GM12865 (cell line): ENCODE measurements at regions not wholly inside any gene's neighbourhood (a gene's known extent, or its start where the extent isn't known, plus 50 kb on each side); places are given as distances from the start of the nearest gene placed in this dataset.

Source experiments
- DNase-seq: peaks from one replicate; pipeline ENCODE4 v3.0.0; 2010; ENCODE audit warnings: low read depth
- H3K4me3 ChIP-seq: 2 replicates; pipeline ENCODE4 v1.5.1; 2011; ENCODE audit warnings: mild to moderate bottlenecking, low read depth, low read length, control low read depth
- CTCF ChIP-seq: IDR thresholded peaks from 2 replicates; pipeline ENCODE4 v1.5.1; 2011; ENCODE audit warnings: low read length, control low read depth, low read depth, inconsistent platforms; ENCODE audit not compliant: insufficient read depth; ENCODE audit errors: missing control alignments

- TF ChIP-seq CTCF, result no peak
- H3K4me3 ChIP-seq, result no peak overlapping the region
- DNase-seq, result no peak
These were observed 170.1 kb upstream of the INHBA start for GRCh38 chr7:41872966-41873365.

GRCh38 chr7:41870461-41871138, 167.7 kb upstream of the INHBA start:
- TF ChIP-seq CTCF, result no peak
- DNase-seq, result peak; percentile 30
- no peak overlapping the region for H3K4me3 ChIP-seq

GRCh38 chr7:41869997-41870396, 167.1 kb upstream of the INHBA start:
- DNase-seq, result peak; percentile 30
- TF ChIP-seq CTCF, result no peak
- H3K4me3 ChIP-seq, result no peak overlapping the region

- no peak for DNase-seq
- H3K4me3 ChIP-seq, result no peak overlapping the region
- no peak for TF ChIP-seq CTCF
These were observed 166.7 kb upstream of the INHBA start for GRCh38 chr7:41869596-41869995.

GRCh38 chr7:41869091-41869490, 166.2 kb upstream of the INHBA start:
- H3K4me3 ChIP-seq, result no peak overlapping the region
- no peak for TF ChIP-seq CTCF
- DNase-seq, result no peak

- no peak for TF ChIP-seq CTCF
- H3K4me3 ChIP-seq, result no peak overlapping the region
- no peak for DNase-seq
These were observed 164.9 kb upstream of the INHBA start for GRCh38 chr7:41867639-41868280.

- no peak for DNase-seq
- H3K4me3 ChIP-seq, result no peak overlapping the region
- TF ChIP-seq CTCF, result no peak
These were observed 159.4 kb upstream of the INHBA start for GRCh38 chr7:41862261-41862660.
